ENCODE measurements at regions not wholly inside any gene's neighbourhood (a gene's known extent, or its start where the extent isn't known, plus 50 kb on each side); places are given as distances from the start of the nearest gene placed in this dataset.

DNA sequence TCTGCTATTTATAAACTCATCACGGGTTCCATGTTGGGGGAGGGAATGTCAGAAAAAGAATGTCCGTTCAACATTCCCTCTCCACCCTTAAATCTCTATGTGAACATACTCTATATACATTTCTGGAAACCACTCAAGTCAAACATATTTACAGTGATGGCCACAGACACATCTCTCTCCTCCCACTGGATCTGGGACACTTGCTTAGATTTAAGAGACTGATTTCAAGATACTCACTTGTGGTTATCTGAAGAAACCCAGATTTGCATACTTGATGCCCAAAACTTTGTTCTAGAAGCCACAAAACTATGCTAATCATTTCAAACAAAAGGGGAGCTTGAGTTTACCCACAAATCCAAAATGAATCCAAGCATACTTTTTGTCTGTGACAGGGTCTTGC, 182.9 kb upstream of the SOX9 start (continued):
- TF ChIP-seq JUND (IDR thresholded peaks at IDR 0.05), result no peak
- no peak for TF ChIP-seq YY1 (IDR thresholded peaks at IDR 0.05)
- no peak for TF ChIP-seq RAD21 (IDR thresholded peaks at IDR 0.05)

DNA sequence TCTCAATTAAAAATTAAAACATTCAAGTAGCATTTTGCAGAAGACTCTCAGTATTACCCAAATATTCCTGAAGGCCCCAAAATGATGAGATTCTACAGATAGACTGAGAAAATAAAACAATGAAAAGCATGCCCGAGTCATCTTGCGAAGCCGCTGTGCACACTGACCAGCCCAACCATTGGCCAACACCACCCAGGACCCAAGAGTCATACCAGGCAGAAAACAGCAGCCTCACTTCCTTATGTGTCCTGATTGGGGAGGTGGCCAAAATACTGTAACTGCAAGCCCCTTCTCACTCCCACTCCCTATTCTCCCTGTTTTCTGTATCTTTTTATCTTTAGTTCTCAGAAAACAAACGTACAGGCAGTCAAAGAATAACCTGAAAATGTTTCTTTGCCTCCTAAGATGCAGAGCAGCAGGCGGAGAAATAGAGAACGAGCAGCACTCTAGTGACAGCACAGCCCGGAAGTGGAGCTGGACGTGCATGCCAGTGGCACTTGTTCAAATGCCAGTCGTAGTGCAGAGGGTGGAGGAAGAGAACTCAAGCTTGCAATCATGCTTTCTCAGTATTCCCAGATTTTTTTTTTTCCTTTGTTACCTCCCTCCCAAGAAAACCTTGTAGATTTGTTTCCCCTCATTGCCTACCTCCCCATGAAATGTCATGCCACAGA, 182.3 kb upstream of the SOX9 start:
- Histone ChIP-seq H3K4me3 (ENCODE audit: low read depth in 1 of 3, low read length in 3 of 3) (no peak overlapping the region), H3K9me3 (ENCODE audit: control insufficient read depth in 4 of 4, low read length in 3 of 4) (no peaks in the 10 kb centered on the region), H3K9ac (ENCODE audit: low read depth in 1 of 2, low read length in 2 of 2) (no peak overlapping the region), H3K27ac (ENCODE audit: low read depth in 1 of 2, low read length in 2 of 2) (no peak overlapping the region), H3K4me1 (ENCODE audit: control insufficient read depth in 4 of 4, insufficient read depth in 4 of 4, low read length in 3 of 4) (no peaks in the 10 kb centered on the region), H3K27me3 (ENCODE audit: control insufficient read depth in 4 of 4, insufficient read depth in 4 of 4, low read length in 3 of 4) (no peaks in the 10 kb centered on the region), H3K36me3 (ENCODE audit: control insufficient read depth in 4 of 4, insufficient read depth in 3 of 4, low read depth in 1 of 4, low read length in 3 of 4) (no peaks in the 10 kb centered on the region)
- TF ChIP-seq, protein P1, sequence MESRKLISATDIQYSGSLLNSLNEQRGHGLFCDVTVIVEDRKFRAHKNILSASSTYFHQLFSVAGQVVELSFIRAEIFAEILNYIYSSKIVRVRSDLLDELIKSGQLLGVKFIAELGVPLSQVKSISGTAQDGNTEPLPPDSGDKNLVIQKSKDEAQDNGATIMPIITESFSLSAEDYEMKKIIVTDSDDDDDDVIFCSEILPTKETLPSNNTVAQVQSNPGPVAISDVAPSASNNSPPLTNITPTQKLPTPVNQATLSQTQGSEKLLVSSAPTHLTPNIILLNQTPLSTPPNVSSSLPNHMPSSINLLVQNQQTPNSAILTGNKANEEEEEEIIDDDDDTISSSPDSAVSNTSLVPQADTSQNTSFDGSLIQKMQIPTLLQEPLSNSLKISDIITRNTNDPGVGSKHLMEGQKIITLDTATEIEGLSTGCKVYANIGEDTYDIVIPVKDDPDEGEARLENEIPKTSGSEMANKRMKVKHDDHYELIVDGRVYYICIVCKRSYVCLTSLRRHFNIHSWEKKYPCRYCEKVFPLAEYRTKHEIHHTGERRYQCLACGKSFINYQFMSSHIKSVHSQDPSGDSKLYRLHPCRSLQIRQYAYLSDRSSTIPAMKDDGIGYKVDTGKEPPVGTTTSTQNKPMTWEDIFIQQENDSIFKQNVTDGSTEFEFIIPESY (IDR thresholded peaks at IDR 0.05), result no peak
- no peak for TF ChIP-seq RAD21 (IDR thresholded peaks at IDR 0.05)
- TF ChIP-seq, protein P2, sequence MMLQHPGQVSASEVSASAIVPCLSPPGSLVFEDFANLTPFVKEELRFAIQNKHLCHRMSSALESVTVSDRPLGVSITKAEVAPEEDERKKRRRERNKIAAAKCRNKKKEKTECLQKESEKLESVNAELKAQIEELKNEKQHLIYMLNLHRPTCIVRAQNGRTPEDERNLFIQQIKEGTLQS (IDR thresholded peaks at IDR 0.05), result no peak
- no peak for DNase-seq (ENCODE audit: low spot score)
- 80% methylated on average over 9 of the region's 9 CpGs for WGBS

DNA sequence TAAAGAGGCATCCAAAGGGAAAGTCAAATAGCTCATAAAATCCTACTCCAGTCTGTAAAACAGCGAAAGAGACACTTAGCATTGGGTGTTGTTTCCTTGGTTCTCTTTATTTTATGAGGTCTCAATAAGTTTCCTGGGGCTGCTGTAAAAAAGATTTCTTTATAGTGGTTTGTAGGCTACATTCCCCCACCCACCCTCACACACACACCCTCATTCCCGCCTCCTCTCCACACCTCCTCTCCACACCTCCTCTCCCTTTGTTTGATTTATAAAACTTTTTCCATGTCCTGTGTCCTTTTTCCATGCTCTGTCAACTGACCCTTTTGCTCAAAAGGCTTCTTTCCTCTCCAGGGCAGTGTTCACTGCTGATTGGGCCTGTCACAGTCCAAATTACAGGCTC, 178.9 kb upstream of the SOX9 start:
- no peak for TF ChIP-seq RAD21 (IDR thresholded peaks at IDR 0.05)
- no peak for TF ChIP-seq RXRA (IDR thresholded peaks at IDR 0.05)
- TF ChIP-seq, protein P3, sequence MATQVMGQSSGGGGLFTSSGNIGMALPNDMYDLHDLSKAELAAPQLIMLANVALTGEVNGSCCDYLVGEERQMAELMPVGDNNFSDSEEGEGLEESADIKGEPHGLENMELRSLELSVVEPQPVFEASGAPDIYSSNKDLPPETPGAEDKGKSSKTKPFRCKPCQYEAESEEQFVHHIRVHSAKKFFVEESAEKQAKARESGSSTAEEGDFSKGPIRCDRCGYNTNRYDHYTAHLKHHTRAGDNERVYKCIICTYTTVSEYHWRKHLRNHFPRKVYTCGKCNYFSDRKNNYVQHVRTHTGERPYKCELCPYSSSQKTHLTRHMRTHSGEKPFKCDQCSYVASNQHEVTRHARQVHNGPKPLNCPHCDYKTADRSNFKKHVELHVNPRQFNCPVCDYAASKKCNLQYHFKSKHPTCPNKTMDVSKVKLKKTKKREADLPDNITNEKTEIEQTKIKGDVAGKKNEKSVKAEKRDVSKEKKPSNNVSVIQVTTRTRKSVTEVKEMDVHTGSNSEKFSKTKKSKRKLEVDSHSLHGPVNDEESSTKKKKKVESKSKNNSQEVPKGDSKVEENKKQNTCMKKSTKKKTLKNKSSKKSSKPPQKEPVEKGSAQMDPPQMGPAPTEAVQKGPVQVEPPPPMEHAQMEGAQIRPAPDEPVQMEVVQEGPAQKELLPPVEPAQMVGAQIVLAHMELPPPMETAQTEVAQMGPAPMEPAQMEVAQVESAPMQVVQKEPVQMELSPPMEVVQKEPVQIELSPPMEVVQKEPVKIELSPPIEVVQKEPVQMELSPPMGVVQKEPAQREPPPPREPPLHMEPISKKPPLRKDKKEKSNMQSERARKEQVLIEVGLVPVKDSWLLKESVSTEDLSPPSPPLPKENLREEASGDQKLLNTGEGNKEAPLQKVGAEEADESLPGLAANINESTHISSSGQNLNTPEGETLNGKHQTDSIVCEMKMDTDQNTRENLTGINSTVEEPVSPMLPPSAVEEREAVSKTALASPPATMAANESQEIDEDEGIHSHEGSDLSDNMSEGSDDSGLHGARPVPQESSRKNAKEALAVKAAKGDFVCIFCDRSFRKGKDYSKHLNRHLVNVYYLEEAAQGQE (IDR thresholded peaks at IDR 0.05), result no peak
- no peak for TF ChIP-seq TAF1 (conservative IDR thresholded peaks at IDR 0.05)
- TF ChIP-seq FOXA2 (IDR thresholded peaks at IDR 0.05), result no peak
- TF ChIP-seq JUND (IDR thresholded peaks at IDR 0.05), result no peak
- no peak for TF ChIP-seq GABPA (IDR thresholded peaks at IDR 0.05 in 1 of 2, conservative IDR thresholded peaks at IDR 0.05 in 1 of 2)
- TF ChIP-seq, protein P4, sequence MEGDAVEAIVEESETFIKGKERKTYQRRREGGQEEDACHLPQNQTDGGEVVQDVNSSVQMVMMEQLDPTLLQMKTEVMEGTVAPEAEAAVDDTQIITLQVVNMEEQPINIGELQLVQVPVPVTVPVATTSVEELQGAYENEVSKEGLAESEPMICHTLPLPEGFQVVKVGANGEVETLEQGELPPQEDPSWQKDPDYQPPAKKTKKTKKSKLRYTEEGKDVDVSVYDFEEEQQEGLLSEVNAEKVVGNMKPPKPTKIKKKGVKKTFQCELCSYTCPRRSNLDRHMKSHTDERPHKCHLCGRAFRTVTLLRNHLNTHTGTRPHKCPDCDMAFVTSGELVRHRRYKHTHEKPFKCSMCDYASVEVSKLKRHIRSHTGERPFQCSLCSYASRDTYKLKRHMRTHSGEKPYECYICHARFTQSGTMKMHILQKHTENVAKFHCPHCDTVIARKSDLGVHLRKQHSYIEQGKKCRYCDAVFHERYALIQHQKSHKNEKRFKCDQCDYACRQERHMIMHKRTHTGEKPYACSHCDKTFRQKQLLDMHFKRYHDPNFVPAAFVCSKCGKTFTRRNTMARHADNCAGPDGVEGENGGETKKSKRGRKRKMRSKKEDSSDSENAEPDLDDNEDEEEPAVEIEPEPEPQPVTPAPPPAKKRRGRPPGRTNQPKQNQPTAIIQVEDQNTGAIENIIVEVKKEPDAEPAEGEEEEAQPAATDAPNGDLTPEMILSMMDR (IDR thresholded peaks at IDR 0.05; ENCODE audit: low read depth, low read length, missing input control), result no peak
- TF ChIP-seq, protein P2 (IDR thresholded peaks at IDR 0.05), result no peak
- TF ChIP-seq HNF4G (IDR thresholded peaks at IDR 0.05), result no peak
- H3K4me1 ChIP-seq (ENCODE audit: control insufficient read depth in 4 of 4, insufficient read depth in 4 of 4, low read length in 3 of 4), result no peaks in the 10 kb centered on the region
- H3K9me3 ChIP-seq (ENCODE audit: control insufficient read depth in 4 of 4, low read length in 3 of 4), result no peaks in the 10 kb centered on the region
- H3K36me3 ChIP-seq (ENCODE audit: control insufficient read depth in 4 of 4, insufficient read depth in 3 of 4, low read depth in 1 of 4, low read length in 3 of 4), result no peaks in the 10 kb centered on the region
- 81% methylated on average over 2 of the region's 2 CpGs for WGBS
- no peaks in the 10 kb centered on the region for H3K27me3 ChIP-seq (ENCODE audit: control insufficient read depth in 4 of 4, insufficient read depth in 4 of 4, low read length in 3 of 4)
- no peak for DNase-seq (ENCODE audit: low spot score)
- H3K27ac ChIP-seq (ENCODE audit: low read depth in 1 of 2, low read length in 2 of 2), result no peak overlapping the region
- no peak overlapping the region for H3K9ac ChIP-seq (ENCODE audit: low read depth in 1 of 2, low read length in 2 of 2)
- H3K4me3 ChIP-seq (ENCODE audit: low read depth in 1 of 3, low read length in 3 of 3), result no peak overlapping the region

All from liver (tissue), 8 donors.